ENCODE measurements at regions not wholly inside any gene's neighbourhood (a gene's known extent, or its start where the extent isn't known, plus 50 kb on each side); places are given as distances from the start of the nearest gene placed in this dataset.

DNA sequence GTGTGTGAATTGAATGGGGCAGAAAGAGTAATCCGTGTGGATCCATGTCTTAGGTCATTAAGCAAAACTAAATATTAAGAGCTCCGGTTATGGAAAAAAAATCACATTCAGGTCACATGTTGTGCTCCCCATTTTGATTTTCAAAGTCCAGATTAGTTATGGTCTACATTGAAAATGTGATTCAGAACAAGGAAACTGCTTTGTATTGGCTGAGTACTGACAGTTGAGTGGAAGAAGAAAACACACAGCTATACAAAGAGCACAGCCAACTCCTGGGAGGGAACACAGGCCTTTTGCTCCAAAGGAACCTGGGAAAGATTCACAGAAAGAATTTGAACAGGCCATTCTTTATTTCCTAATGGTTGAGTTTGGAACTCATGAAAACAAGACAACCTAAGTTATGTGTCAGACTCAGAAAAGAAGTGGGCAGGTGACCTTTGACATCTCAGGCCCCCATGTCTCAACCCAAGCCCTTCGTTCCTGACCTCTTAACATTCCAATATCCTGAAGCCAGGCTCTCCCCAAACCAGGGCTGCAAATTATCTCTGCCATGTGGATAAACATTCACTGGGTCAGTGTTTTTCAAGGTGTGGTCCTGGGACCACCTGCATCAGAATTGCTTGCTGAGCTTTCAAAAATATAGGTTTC lies 159.3 kb upstream of the LMO4 start:
- TF ChIP-seq ZNF274 (IDR thresholded peaks at IDR 0.05; ENCODE audit: low read depth, low read length) = no peak
- no peak for TF ChIP-seq YY1 (IDR thresholded peaks at IDR 0.05; ENCODE audit: insufficient read depth, insufficient read length)

Data from NT2/D1 (cell line).